H1 (cell line): ENCODE measurements at regions not wholly inside any gene's neighbourhood (a gene's known extent, or its start where the extent isn't known, plus 50 kb on each side); places are given as distances from the start of the nearest gene placed in this dataset.

ENCODE experiments used
- CTCF ChIP-seq, 3 experiments: IDR thresholded peaks; 1 replicate in 2 of 3; 2 replicates in 1 of 3; pipeline versions ENCODE4 v1.5.1 to v1.6.1; 2011; ENCODE audit warnings: low read length in 3 of 3, mild to moderate bottlenecking in 3 of 3, inconsistent platforms in 2 of 3, low read depth in 1 of 3, moderate library complexity in 1 of 3; ENCODE audit not compliant: insufficient read depth in 1 of 3; ENCODE audit errors: control extremely low read depth in 1 of 3
- EGR1 ChIP-seq: IDR thresholded peaks from 2 replicates; pipeline ENCODE4 v1.6.1; 2011; ENCODE audit warnings: low read depth, low read length, borderline replicate concordance
- EZH2 ChIP-seq: fragments of 200-600 bp; sonication (generic); IDR thresholded peaks from 2 replicates; pipeline ENCODE4 v1.7.1; 2012; ENCODE audit warnings: low read depth, mild to moderate bottlenecking, moderate library complexity, low read length, inconsistent platforms; ENCODE audit not compliant: severe bottlenecking
- FOSL1 ChIP-seq: IDR thresholded peaks from 2 replicates; pipeline ENCODE4 v1.6.1; 2011; ENCODE audit warnings: mild to moderate bottlenecking, low read depth, low read length, moderate library complexity; ENCODE audit not compliant: insufficient read depth
- POLR2AphosphoS5 ChIP-seq: IDR thresholded peaks from 2 replicates; pipeline ENCODE4 v1.6.1; 2011; ENCODE audit warnings: low read depth, low read length
- RBBP5 ChIP-seq: IDR thresholded peaks from 2 replicates; pipeline ENCODE4 v1.7.1; 2012; ENCODE audit warnings: low read depth, mild to moderate bottlenecking, inconsistent platforms, low read length, moderate library complexity, borderline replicate concordance
- RNF2 ChIP-seq: fragments of 200-900, 300-1000 bp; sonication (generic); IDR thresholded peaks from 2 replicates; pipeline ENCODE4 v1.7.1; 2016; ENCODE audit warnings: borderline replicate concordance, low read depth, mild to moderate bottlenecking, antibody characterized with exemption, low read length; ENCODE audit not compliant: poor library complexity, severe bottlenecking; ENCODE audit errors: missing control alignments
- ZNF274 ChIP-seq: IDR thresholded peaks from 2 replicates; pipeline ENCODE4 v1.7.0; 2012; ENCODE audit warnings: low read length, borderline replicate concordance; ENCODE audit errors: extremely low read depth

- TF ChIP-seq POLR2AphosphoS5 (no peak), EZH2 (no peak), CTCF (IDR thresholded peaks at IDR 0.05; ENCODE audit: control extremely low read depth in 1 of 3, insufficient read depth in 1 of 3, low read depth in 1 of 3, low read length in 3 of 3) (no peak), EGR1 (no peak), ZNF274 (no peak), RNF2 (no peak), FOSL1 (no peak), RBBP5 (no peak)
These were observed 227.4 kb downstream of the TUBA3C start for GRCh38 chr13:18954254-18954653.
